ENCODE measurements at regions not wholly inside any gene's neighbourhood (a gene's known extent, or its start where the extent isn't known, plus 50 kb on each side); places are given as distances from the start of the nearest gene placed in this dataset.

DNA sequence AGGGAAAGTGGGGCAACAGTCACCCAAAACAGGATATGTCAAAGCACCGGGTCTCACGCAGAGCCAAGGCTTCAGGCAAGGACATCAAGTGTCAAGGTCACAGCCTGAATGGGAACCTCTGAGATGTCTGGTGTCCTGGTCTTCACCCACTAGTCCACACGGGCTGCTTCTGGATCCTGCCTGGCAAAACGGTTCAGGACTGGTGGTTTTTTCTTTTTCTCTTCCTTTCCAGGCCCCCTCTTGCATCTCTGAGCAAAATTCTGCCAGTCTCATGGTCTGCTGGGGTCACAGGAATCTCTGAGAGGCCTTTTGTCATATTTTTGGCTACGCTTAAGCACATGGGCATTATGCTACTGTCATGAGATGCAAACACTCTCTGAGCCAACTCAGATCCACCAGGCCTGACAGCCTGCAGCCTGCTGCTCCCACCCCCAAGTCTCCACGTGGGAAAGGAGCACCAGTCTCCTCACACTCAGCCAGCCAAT, 518.2 kb upstream of the ZEB2 start:
- no peak for FAIRE-seq

DNA sequence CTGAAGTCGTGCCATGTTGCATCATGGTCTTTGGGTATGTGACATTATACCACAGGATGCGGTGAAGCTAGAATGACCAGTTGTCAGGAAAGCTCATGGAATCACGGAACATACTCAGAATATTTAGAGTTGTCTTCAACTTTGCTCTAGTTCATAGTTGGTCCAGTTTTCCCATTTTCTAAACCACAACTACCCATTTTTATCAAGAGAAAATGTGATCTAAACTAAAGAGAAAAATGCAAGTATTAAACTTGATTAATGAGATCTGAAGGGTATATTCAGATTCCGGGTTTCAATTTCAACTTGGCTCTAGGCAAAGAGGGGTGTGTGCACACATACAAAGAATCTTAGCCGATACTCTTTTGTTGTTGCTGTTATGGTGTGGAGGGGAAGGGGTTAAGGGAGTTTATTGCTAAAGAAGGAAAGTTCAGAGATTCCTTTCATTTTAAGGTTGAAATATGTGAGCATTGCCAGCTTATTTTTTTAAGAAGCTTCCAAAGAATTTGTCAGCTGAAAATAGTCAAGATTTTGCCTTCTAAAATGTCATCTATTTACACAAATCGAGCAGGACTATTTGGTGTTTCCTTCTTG, 516.6 kb upstream of the ZEB2 start:
- no peak for FAIRE-seq

DNA sequence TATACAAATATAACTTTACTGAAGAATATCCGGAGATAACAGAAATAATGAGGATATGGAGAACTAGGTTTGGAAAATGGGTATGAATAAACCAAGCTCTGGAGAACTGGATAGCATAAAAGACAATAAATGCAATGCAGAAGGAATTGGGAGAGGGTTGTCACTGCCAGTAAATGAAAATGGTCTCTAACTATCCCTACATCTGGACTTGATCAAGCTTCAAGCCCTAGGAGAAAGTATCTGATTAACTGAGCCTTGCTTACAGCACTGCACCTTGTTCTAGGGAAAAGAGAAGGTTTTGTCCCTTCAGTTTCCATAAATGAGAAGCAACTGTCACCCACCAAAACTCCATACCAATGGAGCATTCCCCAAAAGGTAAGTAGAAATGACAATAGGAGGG, 514.6 kb upstream of the ZEB2 start:
- FAIRE-seq: no peak

DNA sequence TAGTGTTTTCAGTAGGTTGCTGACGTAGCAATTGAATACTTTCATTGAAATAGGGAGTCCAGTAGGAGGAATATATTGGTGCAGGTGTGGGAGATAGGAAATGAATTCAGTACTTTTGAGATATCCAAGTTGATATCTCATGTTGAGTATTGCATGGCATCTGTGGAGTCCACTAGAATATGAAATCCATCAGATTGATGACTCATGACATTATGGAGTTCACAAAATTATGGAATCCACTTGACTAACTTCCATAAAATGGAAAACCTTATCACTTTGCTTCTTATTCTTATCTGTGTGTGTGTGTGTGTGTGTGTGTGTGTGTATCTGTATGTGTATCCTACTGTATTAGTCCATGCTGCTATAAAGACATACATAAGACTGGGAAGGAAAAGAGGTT, 513.5 kb upstream of the ZEB2 start:
- no peak for FAIRE-seq

DNA sequence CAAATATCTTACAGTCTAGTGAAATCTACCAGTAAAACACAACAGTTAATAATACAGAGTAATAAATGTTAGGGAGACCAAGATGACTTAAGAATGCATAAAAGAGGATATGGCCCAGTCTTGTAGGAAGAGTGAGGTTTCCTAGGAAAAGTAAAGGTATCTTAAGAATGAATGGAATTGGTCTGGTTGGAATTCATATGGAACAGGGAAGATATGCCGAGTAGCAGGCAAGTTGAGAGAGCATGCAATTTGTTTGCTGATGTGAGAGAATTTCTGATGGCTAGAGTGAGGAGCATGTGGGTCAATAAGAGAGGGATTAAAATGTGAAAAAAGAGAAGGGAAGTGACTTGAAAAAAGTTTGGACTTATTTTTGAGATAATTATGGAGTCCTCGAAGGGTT, 512.9 kb upstream of the ZEB2 start:
- FAIRE-seq: no peak

DNA sequence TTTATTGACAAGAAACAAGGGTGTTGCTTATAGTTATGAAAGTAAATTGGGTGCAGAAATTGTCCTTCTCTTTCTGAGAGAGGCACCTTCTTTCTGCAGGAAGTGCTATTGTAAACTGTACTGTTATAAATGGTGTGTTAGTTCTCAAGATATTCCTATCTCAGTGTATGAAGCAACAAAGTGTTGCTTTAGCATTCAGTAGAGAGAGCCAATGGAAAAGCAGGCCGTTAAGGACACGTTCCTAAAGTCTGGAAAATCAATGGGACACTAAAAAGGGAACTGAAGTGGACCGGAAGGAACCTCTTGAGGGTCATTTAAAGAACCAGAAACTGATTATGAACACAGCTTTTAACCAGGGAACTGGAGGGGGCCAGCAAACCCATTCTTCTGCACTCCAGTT, 510.0 kb upstream of the ZEB2 start:
- FAIRE-seq: no peak

DNA sequence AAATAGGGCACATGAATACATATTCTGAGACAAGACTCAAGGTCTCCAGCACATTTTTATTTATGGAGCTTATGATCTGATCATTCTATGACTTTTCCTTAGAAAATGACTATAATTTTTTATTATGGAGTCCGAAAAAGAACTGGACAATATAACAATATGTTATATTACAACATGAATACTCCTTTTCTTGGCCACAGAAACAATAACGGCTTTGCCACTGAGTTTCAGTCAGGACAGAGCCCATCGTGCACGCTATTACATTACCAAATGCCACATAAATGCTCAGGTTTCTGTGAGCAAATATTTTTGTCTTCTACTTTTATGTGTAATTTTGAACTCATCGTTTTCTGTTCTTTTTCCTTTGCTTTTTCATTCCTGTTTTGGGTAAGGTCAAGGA, 509.2 kb upstream of the ZEB2 start:
- FAIRE-seq: no peak

DNA sequence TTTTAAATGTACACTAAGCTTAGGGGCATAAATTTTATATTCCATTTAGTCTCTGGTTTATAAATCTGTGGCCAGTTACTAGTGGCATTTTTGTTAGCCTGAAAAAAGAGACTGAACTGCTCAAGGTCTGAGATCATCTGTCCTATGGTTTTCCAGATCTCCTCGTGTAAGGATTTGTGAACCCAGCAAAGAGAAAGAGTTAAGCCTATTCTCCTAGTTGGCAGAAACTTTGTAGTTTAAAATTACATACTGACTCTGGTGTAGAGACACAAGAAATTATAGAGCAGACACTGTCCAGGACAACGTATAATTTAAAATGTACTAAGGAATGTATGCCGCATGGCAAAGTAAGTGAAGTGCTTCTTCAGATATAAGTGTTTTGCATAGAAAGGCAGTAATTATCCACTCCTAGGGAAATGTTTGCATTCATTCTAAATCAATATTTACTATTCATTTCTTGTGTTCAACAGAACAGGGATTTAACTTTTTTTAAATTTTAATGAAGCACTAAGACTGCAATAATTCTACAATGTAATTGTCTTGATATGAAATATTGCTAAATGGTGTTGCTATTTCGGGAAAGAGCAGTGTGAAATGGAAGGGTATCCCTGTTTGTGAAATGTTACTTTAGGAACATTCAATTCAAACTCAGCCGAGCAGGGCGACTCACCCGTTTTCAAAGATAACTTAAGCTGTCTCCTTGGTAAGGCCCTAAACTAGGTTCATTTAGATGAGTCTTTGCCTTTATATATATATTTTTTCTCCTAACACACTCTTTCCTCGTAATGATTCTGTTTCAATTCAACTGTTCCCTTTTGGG, 508.4 kb upstream of the ZEB2 start:
- FAIRE-seq: no peak

DNA sequence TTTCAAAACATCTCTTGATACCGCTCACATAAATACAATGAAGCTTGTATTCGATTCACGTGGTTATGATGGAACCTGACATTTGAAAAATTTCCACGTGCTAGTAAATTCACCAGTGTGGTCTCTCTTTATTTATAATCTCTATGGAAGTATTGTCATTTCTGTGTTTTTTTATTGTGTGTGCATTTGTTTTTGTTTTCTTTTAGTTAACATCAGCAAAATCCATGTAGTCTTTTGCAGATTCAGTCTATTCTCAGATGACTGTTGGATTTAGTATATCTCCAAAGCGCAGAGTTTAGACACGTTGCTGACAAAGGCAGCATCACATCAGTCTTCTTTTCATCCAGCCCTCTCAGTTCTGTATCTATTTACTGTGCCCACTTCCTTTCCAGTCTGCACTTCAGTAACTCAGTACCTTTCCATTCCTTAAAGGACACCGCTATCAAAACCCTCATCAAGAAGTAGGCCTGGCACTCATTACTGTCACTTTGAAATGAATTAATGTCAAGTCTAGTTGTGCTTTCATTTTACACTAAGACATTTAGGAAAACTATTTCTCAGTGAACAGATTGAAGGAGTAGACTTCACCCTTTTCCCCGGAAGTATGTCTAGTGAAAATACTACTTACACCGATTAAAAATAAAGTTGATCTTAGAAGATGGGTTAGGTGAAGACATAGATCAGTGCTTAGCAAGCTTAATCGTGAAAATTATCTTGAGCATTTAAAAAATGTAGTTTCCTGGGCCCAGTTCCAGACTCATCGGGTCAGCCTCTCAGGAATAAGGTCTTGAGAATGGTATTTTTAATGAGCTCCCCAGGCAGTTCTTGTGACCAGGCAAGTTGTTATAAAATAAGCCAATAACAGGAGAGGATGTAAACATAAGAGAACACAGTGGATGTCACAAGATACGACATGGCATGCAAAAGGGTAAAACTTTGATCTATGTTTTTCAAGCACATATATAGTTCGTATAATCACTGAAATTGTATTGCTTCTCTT, 506.8 kb upstream of the ZEB2 start:
- no peak for FAIRE-seq

DNA sequence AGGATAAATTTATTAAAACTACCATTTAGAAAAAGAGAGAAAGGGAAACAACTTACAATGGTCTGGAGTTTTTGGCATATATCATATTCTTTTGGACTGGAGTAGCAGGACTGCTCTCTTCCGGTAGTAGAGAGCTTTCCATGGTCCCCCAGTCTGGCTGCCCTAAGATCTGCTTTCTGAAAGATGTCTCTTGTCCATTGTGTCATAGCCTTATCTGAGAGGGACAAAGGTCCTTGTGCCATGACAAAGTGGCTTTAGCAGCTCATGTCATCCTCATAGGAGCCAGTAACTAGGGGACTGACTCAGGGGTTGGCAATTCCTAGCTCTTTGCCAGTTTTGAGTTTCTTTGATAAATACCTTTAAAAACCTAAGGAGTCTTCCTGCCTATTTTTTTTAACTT, 505.5 kb upstream of the ZEB2 start:
- no peak for FAIRE-seq

DNA sequence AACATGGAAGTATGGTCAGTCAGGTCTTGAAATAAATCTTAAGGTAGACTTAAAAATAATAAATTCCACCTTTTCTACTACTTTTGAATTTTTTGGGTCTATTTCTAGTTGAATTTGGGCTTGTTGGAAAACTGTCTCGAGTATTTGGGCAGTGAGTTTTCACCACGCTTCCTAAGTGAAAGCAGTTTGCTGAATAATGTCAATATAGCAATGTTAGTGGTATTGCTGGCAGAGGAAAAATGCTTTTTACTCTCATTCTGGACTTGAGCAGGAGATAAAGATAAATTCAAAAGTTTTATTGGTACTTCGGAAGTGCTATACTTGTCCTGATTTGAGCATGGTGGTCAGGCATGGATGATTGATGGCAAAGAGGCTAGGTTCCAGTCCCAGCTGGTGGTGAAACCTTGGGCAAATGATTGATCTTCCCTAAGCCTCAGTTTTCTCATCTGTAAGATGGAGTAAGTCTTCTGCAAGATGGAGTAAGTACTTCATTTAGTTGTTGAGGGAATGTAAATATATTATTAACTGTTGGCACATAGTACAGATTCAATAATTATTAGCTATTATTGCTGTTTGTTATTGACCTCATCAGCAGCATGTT, 503.5 kb upstream of the ZEB2 start:
- no peak for FAIRE-seq

DNA sequence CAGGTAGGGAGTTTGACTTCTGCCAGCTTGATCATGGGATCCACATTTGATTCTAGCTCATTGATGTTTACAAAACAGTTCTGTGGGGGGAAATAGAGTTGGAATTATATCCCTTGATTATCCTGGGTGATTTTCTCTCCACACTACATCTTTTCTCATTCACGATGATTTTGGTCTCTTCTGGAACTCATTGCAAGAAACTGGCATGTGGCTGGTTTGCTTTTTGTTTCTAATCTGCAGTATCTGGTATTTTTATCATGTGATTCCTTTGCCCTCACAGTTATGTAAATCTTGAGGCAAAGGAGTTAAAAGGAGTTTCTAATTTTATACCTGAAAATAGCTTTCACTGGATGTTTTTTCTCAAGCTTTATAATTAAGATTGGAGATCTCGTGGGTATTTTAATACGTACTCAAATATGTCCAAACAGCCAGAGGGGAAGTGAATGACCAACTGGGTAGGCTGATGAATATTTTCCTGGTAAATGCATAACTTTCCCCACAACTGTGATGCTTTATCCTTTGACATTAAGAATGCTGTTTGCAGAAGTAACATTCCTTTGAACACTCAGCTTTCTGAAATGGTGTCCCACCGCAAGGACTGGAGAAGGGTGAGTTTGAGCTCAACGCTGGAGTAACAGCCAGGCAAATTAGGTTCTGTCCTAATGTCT, 502.9 kb upstream of the ZEB2 start:
- no peak for FAIRE-seq

DNA sequence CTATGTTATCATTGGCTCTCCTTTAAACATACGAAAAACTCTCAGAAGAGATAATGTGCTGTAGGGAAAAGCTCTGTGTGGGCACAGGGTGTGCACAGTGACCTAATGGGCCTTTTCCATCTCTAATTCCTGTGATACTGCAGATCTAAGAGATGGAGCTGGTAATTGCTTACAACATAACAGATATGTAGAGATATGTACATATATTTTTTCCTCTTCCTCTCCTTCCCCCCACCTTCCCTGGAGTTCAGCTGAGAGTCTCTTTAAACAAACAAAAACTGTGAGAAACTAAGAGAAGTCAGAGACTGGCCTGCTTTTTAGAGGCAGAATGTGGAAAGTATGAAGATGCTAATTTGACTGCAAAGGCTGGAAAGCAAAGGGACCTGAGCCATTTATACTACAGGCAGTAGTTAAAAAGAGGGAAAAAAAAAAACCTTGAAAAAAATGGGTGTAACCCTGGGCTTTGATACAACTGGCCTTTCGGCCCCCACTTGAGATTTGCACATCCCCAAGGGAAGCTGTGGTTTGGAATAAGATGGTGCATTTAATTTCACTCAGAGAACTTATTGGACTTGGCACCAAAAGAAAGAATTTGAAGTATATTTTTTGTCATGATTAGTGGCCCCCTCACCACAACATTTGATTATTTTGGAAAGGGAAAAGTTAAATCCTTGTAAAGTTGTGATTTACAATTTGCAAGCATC, 502.2 kb upstream of the ZEB2 start:
- no peak for FAIRE-seq

DNA sequence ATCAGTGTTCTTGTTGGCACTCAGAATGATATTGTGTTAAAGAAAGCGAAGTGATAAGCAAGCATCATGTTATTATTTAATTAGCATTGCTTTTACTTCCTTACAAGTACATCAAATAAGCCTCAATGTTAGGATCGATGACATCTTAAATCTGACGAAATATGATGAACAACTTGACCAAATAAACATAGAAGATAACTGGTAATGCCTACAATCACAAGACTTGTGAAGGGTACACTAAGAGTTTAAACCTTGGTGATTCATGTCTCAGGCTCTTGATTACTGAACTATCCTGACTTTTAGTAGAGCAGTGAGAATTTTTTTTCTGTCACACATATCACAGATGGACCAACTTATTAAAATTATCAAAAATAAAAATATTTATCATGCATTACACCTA, 500.8 kb upstream of the ZEB2 start:
- FAIRE-seq: no peak

DNA sequence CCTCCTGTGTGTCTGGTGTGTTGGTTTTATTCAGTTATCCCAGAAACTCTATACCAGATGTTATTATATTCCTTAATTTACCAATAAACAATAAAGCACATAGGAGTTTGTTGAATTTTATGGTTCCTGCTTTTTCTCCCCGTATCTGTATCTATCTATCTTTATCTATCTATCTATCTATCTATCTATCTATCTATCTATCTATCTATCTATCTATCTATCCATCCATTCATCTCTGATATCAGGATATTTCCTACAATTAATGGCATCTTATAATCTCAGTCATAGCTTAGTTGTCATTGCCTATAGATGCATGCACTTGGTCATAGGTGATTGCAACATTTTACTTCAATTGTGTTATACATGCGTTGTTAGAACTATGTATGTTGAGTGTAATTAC, 500.2 kb upstream of the ZEB2 start:
- no peak for FAIRE-seq

DNA sequence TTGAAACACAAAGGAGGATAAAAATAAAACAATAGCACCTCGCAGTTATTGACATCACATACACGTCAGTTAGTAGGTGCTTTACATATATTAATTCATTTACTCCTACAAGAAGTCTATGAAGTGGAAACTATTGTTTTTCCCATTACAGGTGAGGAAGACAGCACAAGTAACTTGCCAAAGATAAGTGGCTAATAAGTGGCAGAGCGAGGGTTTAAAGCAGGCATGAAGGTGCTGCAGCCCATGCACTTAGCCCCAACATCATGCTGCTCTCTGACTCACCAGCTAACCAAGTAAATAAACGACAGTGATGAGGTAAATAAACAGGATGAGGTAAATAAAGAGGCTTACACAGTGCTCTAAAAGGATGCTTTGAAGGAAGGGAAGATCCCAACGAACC, 498.6 kb upstream of the ZEB2 start:
- no peak for FAIRE-seq

DNA sequence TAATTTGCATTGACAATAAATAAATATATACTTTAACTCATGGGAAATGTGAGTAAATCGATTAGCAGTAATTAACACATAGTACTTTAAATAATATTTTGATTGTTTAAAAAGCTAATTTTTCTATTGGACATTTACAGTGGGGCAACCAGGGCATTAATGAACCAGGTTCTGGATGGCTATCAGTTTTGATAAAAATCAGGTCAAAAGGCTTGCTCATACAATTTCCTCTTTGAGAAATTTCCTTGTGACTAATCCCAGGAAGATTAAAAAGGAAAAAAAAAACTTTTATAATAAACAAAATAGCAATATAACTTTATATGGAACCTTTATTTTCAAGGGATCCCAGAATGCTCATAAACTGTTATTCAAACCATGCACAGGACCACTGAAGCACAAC, 497.2 kb upstream of the ZEB2 start:
- FAIRE-seq: no peak

DNA sequence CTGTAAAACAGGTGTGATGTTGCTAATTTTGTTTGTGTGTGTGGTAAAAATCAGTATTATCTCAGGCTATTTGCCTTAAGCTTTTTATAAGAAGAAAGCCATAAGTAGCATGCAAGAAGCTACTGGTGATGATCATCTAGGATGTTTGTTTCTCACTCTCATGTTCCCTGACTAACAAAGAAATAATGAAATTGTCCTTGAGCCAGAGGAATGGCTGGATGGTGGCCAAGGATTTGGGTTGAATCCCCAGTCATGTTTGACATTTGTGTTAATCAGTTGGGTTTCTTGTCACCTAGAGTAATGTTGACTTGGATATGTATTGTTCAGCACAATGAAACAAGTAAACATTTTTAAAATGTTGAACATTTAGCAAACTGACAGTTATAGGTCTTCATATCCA, 496.8 kb upstream of the ZEB2 start:
- no peak for FAIRE-seq

DNA sequence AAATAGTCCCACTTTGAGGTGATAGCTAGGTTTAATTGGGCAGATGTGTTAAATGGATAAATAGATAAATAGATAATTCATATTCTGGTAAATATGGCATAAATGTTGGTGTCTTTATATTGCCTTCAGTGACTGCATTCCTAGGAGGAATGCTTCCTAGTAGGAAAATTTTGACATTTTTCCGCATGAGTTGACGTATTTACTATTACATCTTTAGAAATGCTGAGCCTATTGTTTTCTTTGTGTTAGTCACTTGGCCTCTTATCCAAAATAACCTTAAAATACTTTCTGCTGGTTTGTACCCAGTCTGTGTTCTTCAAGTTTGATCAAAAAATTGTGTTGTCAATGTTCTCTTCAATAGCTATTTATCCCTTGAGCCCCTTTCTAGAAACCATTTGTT, 495.6 kb upstream of the ZEB2 start:
- no peak for FAIRE-seq

DNA sequence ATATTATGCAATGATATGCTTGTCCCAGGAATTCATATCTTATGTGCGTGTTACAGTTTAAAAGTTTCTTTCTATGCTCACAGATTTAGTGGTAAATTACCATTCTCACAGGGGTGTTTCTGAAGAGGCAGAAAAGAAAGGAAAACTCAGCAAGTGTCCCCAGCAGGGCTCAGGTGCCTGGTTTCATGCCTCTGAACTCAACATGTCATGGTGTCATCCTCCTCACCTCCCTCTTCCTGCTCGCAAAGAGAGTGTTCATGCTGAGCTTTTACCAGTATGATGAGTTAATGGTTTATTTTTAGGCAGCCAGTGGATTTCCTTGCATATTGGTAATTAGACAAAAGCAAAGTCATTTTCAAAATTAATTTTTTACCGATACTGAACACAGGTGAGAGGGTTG, 492.9 kb upstream of the ZEB2 start:
- FAIRE-seq: no peak

DNA sequence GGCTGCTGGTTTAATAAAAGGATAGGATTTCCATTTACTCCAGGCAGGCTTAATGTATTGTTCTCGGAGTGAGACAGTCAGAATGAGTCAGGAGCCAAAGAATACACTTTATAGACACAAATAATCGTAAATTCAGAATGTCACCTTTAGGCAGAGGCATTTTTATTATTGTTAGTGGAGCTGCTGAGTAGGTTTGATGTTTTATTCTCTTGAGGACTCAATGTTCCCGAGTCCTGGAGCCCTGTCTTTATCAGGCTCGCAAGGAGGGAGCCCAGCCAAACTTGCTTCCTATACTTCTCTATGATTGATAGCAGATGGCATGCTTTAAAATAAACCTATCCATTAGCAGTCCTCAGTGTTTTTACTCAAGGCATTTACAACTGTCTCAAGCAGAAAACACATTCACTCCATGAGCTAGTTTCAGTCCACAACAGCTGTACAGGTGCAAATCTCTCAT, 492.3 kb upstream of the ZEB2 start:
- no peak for FAIRE-seq

DNA sequence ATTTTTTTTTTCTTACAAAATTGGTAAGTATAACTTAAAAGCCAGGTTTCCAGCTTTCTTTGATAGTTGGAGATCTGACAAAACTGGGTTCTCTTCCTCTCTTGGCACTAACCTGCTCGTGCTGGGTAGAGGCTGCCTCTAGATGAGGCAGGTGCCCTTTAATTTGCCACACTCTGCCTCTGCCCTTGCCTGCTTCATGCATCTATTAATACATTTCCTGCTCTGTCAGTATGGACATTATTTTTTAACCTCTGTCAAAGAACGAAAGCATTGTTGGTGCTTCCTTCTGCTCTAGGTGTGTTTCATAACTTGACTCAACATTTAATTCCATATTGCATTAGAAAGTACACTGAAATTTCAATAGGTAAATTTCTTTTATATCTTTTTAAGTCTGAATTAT, 490.7 kb upstream of the ZEB2 start:
- no peak for FAIRE-seq

Data from islet of Langerhans (tissue), 1 donor.